GM19023 (cell line): ENCODE measurements at regions not wholly inside any gene's neighbourhood (a gene's known extent, or its start where the extent isn't known, plus 50 kb on each side); places are given as distances from the start of the nearest gene placed in this dataset.

ENCODE experiments used
- ATAC-seq: cut with Tn5 transposase; IDR thresholded peaks from one replicate; pipeline ENCODE4 v1.9.1; 2021; ENCODE audit warnings: mild to moderate bottlenecking, moderate library complexity; ENCODE audit not compliant: unreplicated experiment

DNA sequence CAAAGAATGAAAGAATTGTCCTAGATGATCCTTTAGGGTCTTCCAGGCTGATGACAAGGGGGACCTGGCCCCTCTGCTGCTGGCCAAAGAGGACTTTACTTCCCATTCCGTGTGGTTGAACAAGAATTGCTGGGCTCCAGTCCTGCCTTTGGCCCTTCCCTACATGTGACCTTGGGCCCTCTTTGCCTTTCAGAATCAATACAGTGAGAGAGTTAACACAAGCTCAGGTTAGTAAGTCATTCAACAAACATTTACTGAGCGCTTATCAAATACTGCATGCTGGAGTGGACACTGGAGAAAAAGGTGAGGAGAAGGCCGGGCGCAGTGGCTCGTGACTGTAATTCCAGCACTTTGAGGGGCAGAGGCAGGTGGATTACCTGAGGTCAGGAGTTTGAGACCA lies 113.1 kb downstream of the C9orf50 start:
- no peak for ATAC-seq

DNA sequence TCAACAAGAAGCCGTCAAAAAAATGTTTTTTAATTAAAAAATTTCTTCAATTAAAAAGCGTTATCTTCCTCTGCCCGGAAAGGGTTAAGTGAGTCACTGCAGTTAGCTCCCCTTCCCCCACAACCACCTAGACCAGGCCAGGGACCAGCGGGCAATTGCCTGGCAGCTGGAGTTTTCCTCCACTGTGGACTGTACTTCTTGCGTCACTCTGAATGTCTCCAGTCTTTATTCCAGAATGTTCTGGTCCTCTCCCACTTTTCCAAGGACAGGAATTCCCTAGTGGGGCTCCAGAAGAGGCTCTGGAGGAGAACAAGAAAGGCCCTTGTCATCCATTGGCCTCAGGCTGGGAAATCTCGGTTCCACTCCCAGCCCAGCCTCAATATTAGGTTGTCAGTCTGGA lies 114.0 kb downstream of the C9orf50 start:
- no peak for ATAC-seq

- ATAC-seq = no peak
Measured at GRCh38 chr9:129506041-129506440, 114.9 kb downstream of the C9orf50 start.

DNA sequence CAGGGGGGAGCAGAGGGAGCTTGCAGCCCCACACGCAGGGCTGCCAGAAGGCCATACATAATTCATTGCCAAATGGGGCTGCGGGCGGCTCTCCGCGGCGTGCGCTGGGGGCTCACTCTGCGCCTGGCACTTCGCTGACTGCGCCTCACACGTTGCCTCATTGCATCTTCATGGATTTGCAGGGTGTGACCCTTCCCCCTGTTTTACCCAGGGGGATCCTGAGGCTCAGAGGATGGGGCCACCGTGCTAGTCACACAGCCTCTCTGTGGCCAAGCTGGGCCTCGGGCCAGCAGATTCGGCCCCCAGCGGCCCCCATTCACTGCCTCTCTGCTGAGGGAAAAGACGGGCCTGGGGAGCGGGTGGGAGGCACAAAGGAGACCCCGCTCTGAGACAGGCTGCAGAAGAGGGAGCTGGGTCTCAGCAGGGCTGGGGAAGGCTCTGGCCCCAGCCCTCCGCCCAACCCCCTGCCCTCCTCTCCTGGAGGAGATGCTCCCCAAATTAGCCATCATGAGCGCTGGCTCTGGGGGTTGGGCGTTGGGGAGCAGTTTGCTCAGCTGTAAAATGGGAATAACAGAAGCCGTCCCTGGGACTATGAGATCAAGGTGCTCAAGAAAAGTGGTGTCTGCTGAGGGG lies 115.5 kb downstream of the C9orf50 start:
- ATAC-seq = no peak

DNA sequence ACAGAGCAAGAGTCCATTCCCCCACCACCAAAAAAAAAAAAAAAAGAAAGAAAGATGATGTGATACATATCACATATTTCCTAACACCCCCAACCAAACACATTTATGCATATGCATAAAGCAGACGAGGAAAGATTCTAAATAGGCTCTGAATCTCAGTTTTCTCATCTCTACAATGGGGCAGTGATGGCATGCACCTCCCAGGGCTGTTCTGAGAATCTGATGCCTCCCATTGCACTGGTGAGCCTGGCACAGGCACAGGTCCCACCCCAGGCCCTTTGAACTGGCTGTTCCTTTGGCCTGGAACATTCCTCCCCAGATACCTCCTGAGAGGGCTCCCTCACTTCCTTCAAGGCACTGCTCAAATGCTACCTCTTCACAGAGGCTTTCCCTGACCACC lies 116.5 kb downstream of the C9orf50 start:
- no peak for ATAC-seq

- no peak for ATAC-seq
Measured at GRCh38 chr9:129501771-129502319, 119.1 kb downstream of the C9orf50 start.

DNA sequence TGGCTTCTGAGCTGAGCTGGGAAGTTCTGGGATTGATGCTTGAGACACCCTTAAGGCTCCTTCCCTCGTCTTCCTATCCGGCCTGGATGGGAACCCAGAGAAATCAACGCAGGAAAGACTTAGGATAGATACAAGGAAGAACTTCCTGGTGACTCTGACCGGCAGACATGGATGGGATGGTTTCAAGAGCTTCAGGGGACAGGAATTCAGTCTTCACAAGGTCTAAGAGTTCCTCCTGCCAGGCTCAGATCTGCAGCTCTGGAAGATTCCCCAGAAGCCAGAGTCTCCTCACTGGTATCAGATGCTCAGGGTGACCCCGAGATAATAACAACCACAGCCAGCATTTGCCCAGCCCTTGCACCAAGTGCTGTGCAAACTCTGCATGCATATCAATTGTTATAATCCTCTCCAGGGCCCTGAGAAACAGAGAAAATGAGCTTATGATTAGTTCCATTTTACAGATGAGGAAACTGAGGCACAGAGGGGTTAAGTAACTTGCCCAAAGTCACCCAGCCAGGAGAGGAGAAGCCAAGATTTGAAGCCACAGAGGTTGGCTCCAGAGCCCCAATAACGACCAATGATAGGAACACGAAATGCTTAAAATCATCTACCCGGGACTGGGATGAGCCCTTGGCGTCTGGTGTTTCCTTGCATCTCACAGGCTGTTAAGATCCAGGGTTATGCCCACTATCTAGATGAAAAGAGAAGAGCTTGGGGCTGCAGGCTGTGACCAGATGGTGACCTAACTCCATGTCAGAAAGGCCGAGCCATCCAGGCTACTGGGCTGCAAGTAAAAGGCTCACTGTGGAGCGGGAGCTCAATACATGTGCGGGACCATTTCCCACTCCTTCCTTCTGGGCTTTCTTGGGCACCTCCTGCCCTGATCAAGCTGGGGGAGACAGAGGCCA lies 119.8 kb downstream of the C9orf50 start:
- no peak for ATAC-seq

DNA sequence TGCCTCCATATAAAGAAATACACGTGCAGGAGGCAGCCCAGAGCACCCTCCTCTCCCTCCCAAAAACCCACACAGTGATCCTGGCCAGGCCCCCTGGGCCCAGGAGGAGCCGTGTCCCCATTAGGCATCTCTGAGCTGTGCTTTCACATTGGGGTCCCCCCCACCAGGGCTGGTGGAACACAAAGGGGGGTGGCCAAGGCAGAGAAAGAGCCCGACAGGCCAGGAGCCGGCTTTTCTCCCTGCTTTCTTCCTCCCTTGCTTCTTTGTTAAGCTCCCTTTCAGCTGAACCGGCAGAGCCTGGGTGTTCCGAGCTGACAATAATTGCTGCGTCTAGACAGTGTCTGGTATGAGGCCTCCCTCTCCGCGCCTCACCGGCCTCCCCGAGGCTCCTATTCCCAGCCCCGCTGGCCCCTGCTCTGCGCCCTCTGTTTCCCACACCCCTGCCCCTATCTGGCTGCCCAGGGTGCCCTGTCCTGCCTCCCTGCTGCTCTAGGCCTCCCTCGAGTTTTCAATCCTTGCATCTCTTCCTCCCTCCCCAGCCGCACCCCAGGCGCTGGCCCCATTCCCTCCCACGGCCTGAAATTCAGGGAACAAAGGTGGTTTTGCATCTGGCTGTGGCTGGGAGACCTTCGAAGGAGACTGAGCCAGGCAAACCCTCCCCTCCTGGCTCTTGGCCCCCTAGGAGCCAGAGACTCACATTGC lies 120.6 kb downstream of the C9orf50 start:
- no peak for ATAC-seq

GRCh38 chr9:129498451-129499384 lies 122.2 kb downstream of the C9orf50 start:
- ATAC-seq = no peak

DNA sequence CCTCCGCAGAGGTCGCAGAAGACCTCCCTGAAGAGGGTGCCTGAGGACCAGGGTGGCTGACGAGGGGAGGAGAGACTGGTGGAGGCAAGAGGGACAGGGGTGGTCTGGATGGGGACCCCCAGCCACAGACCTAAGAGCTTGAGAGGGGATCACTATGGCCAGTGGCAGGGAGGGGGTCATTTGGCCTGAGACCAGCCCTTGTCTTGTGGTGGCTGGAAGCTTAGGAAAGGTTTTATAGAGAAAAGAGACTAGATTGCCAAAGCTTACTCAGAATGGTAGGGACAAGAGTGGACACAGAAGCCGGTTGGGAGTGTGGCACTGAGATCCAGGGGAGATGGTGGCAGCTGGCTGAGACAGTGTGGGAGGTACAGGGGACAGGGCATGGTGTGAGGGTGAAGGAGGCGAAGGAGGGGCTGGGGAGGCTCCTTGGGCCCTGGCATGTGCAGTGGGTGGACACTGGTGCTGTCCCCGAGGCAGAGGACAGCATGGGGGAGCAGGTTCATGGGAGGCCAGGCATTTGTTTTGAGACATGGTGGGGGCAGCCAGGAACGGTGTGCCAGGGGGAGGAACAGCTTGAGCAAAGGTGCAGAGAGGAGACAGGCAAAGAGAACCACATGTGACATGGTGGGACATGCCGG lies 123.0 kb downstream of the C9orf50 start:
- no peak for ATAC-seq

DNA sequence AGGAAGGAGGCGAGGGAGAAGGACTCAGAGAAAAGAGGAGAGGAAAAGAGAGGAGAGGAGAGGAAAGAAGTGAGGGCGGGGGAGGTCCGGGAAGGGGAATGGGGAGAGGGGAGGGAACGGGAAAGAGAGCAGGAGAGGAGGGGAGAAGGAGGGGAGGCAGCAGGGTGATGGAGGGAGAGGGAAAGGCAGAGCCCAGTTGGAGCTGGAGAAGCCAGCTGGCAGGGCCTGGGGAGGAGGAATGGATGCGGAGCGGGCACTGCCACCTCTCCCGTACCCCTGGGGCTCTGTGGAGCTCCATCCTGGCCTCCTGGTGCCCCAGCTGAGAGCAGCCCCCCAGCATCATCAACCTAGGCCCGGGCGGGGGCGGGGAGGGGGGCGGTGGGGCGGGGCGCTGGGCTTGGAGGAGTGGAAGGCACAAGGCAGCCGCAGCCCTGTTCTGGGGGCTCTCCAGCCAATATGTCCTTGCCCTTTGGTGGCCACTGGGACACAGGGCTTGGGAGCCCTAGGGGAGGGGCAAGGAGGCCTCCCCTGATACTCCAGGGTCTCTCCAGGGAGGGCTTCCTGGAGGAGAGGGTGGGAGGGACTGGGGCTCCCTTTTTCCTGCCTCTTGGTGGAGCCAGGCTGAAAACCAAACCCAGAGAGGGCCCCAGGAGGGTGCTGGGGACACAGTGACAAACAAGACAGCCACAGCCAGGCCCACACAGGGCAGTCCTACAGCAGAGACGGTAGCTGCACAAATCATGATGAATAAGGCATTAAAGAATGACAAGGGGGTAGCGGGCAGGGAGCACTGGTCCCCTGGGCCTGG lies 123.7 kb downstream of the C9orf50 start:
- no peak for ATAC-seq

DNA sequence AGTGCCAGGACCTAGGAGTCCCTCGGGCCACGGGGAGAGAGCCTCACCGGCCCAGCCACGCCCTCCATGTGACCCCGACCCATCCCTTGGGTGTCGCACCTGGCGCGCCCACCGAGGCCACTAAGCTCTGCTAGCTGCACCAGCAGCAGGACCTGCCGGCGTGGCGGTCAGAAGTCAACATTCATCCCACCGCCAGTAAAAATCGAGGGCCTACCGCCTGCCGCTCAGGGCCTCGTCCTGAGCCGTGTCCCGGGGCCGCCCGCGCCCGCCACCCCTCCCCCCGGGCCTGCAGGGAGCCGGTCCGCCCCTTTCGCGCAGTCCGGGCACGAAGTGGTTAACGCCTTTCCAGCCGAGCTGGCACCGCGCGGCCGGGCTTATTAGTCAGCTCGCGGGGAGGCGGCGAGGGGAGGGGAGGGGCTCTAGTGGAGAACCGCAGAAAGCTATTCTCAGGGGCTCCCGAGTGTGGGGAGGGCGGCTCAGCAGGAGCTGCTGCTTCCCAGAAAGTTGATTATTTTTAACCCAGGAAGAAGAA lies 124.4 kb downstream of the C9orf50 start:
- no peak for ATAC-seq

- peak; percentile 63 for ATAC-seq
Measured at GRCh38 chr9:129495620-129496472, 125.1 kb downstream of the C9orf50 start.

GRCh38 chr9:129494113-129494789 lies 126.7 kb downstream of the C9orf50 start:
- ATAC-seq = no peak

DNA sequence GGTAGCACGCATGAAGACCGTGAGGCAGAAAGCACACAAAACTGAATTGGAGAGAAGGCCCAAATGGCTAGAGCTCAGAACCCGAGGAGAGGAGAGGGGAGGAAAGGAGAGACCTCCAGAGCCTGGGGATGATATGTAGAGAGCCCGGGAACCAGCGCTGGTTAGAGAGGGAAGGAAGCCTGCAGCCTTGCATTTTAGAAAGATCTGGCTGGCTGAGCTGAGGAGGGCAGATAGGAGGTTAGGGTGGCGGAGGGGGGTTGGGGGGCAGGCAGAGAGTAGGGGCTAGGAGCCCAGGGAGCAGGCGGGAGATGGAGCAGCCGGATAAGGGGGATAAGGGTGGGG lies 127.2 kb downstream of the C9orf50 start:
- no peak for ATAC-seq

GRCh38 chr9:129493002-129493705 lies 127.7 kb downstream of the C9orf50 start:
- ATAC-seq = no peak

DNA sequence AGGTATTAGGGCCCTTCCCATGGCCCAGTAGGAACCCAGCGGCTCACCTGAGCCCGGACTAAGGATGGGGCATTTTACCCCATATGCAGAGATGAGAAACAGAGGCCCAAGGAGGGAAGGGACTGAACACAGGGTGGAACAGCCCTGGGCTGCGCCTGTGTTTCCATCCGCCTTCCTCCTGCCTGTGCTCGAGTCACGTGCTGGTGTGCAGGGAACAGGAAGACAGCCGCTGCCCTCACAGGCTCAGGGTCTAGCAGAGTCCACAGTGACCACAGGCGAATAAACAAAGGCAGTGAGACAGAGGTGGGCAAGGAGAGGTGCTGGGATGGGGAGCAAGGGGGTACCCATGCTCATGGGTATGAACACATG lies 129.4 kb downstream of the C9orf50 start:
- no peak for ATAC-seq
